BLaER1 treated with 17β-estradiol and CSF1 and Interleukin-3, amounts not matched to agents 10 nM and 100 nM (cell line): ENCODE measurements at regions not wholly inside any gene's neighbourhood (a gene's known extent, or its start where the extent isn't known, plus 50 kb on each side); places are given as distances from the start of the nearest gene placed in this dataset.

Source experiments
- H3K27ac ChIP-seq, 11 experiments: shearing (Covaris generic); formaldehyde crosslinking; 2 replicates each; pipeline ENCODE4 v1.8.1; 2022
- H3K27me3 ChIP-seq, 11 experiments: shearing (Covaris generic); formaldehyde crosslinking; 2 replicates each; pipeline ENCODE4 v1.8.1; 2022
- H3K36me3 ChIP-seq, 11 experiments: shearing (Covaris generic); formaldehyde crosslinking; 2 replicates each; pipeline ENCODE4 v1.8.1; 2022
- H3K4me1 ChIP-seq, 10 experiments: shearing (Covaris generic); formaldehyde crosslinking; 2 replicates each; pipeline ENCODE4 v1.8.1; 2022
- H3K4me2 ChIP-seq, 11 experiments: shearing (Covaris generic); formaldehyde crosslinking; 2 replicates each; pipeline ENCODE4 v1.8.1; 2022
- H3K4me3 ChIP-seq, 10 experiments: shearing (Covaris generic); formaldehyde crosslinking; 2 replicates each; pipeline ENCODE4 v1.8.1; 2022
- H3K9ac ChIP-seq, 11 experiments: shearing (Covaris generic); formaldehyde crosslinking; 2 replicates each; pipeline ENCODE4 v1.8.1; 2022
- H3K9me3 ChIP-seq, 11 experiments: shearing (Covaris generic); formaldehyde crosslinking; replicated peaks in 1 of 11; 2 replicates each; pipeline ENCODE4 v1.8.1; 2022
- H4K20me1 ChIP-seq, 11 experiments: shearing (Covaris generic); formaldehyde crosslinking; 2 replicates each; pipeline ENCODE4 v1.8.1; 2022
- Cebpa-rat ChIP-seq, 11 experiments: shearing (Covaris generic); IDR thresholded peaks; 2 replicates each; pipeline ENCODE4 v1.8.1; 2022

- no peak overlapping the region for H3K9ac ChIP-seq
- H4K20me1 ChIP-seq: no peaks in the 10 kb centered on the region
- H3K4me3 ChIP-seq: no peak overlapping the region
- H3K36me3 ChIP-seq: no peaks in the 10 kb centered on the region
- H3K27me3 ChIP-seq: no peaks in the 10 kb centered on the region
- H3K27ac ChIP-seq: no peak overlapping the region
- H3K9me3 ChIP-seq: no peaks in the 10 kb centered on the region
- no peaks in the 10 kb centered on the region for H3K4me1 ChIP-seq
- no peak overlapping the region for H3K4me2 ChIP-seq
- no peak for TF ChIP-seq Cebpa-rat (IDR thresholded peaks at IDR 0.05)
These were observed 1706.1 kb upstream of the CELF4 start for GRCh38 chr18:39271654-39272053.

GRCh38 chr18:39260565-39260964 lies 1695.0 kb upstream of the CELF4 start:
- no peak overlapping the region for H3K27ac ChIP-seq
- no peaks in the 10 kb centered on the region for H3K36me3 ChIP-seq
- H3K4me2 ChIP-seq: no peak overlapping the region

GRCh38 chr18:39259736-39260135 lies 1694.1 kb upstream of the CELF4 start:
- H3K9ac ChIP-seq: no peak overlapping the region
- H3K27ac ChIP-seq: no peak overlapping the region
- no peaks in the 10 kb centered on the region for H3K36me3 ChIP-seq
- H3K4me2 ChIP-seq: no peak overlapping the region
- H3K4me1 ChIP-seq: no peaks in the 10 kb centered on the region
- H3K4me3 ChIP-seq: no peak overlapping the region
- no peak for TF ChIP-seq Cebpa-rat (IDR thresholded peaks at IDR 0.05)
- no peaks in the 10 kb centered on the region for H4K20me1 ChIP-seq
- H3K27me3 ChIP-seq: no peaks in the 10 kb centered on the region
- H3K9me3 ChIP-seq: no peaks in the 10 kb centered on the region

More at GRCh38 chr18:39260565-39260964, 1695.0 kb upstream of the CELF4 start:
- H3K27me3 ChIP-seq: no peaks in the 10 kb centered on the region
- H3K4me1 ChIP-seq: no peaks in the 10 kb centered on the region
- no peak overlapping the region for H3K9ac ChIP-seq
- 0 out of 22 replicates have a peak, but pooled peaks cover 0 to 6% (median 0%) of the 10 kb centered on the region in 11 experiments for H3K9me3 ChIP-seq
- H3K4me3 ChIP-seq: no peak overlapping the region
- no peaks in the 10 kb centered on the region for H4K20me1 ChIP-seq
- no peak for TF ChIP-seq Cebpa-rat (IDR thresholded peaks at IDR 0.05)

GRCh38 chr18:39244242-39244641 lies 1678.6 kb upstream of the CELF4 start:
- no peak overlapping the region for H3K9ac ChIP-seq
- H3K27me3 ChIP-seq: no peaks in the 10 kb centered on the region
- H3K9me3 ChIP-seq: no peaks in the 10 kb centered on the region
- H3K27ac ChIP-seq: no peak overlapping the region
- no peak overlapping the region for H3K4me3 ChIP-seq
- H3K4me2 ChIP-seq: no peak overlapping the region
- H4K20me1 ChIP-seq: no peaks in the 10 kb centered on the region
- H3K4me1 ChIP-seq: no peaks in the 10 kb centered on the region
- TF ChIP-seq Cebpa-rat (IDR thresholded peaks at IDR 0.05): no peak
- H3K36me3 ChIP-seq: no peaks in the 10 kb centered on the region

- no peak overlapping the region for H3K27ac ChIP-seq
- TF ChIP-seq Cebpa-rat (IDR thresholded peaks at IDR 0.05): no peak
- no peaks in the 10 kb centered on the region for H3K36me3 ChIP-seq
- H3K9ac ChIP-seq: no peak overlapping the region
- no peaks in the 10 kb centered on the region for H4K20me1 ChIP-seq
- no peaks in the 10 kb centered on the region for H3K27me3 ChIP-seq
- H3K9me3 ChIP-seq: peaks cover 0 to 3% (median 0%) of the 10 kb centered on the region in 11 experiments; a peak in 1 of 22 replicates
- H3K4me3 ChIP-seq: no peak overlapping the region
- no peaks in the 10 kb centered on the region for H3K4me1 ChIP-seq
- no peak overlapping the region for H3K4me2 ChIP-seq
These were observed 1675.9 kb upstream of the CELF4 start for GRCh38 chr18:39241534-39241933.

GRCh38 chr18:39238981-39239660 lies 1673.5 kb upstream of the CELF4 start:
- H3K4me1 ChIP-seq: no peaks in the 10 kb centered on the region
- TF ChIP-seq Cebpa-rat (IDR thresholded peaks at IDR 0.05): no peak
- no peaks in the 10 kb centered on the region for H3K36me3 ChIP-seq
- no peak overlapping the region for H3K9ac ChIP-seq
- no peak overlapping the region for H3K4me2 ChIP-seq
- H3K27me3 ChIP-seq: no peaks in the 10 kb centered on the region
- peaks cover 10 to 23% (median 17%) of the 10 kb centered on the region in 11 experiments for H3K9me3 ChIP-seq
- H4K20me1 ChIP-seq: no peaks in the 10 kb centered on the region
- no peak overlapping the region for H3K4me3 ChIP-seq
- no peak overlapping the region for H3K27ac ChIP-seq

GRCh38 chr18:39235118-39235719 lies 1669.6 kb upstream of the CELF4 start:
- H3K4me2 ChIP-seq: no peak overlapping the region
- H3K27ac ChIP-seq: no peak overlapping the region

GRCh38 chr18:39232937-39233336 lies 1667.3 kb upstream of the CELF4 start:
- H3K4me3 ChIP-seq: no peak overlapping the region
- H3K36me3 ChIP-seq: no peaks in the 10 kb centered on the region
- no peak overlapping the region for H3K27ac ChIP-seq
- H4K20me1 ChIP-seq: no peaks in the 10 kb centered on the region
- no peak overlapping the region for H3K4me2 ChIP-seq
- H3K27me3 ChIP-seq: no peaks in the 10 kb centered on the region
- H3K4me1 ChIP-seq: no peaks in the 10 kb centered on the region
- H3K9ac ChIP-seq: no peak overlapping the region
- H3K9me3 ChIP-seq: peaks cover 15 to 35% (median 20%) of the 10 kb centered on the region in 11 experiments
- no peak for TF ChIP-seq Cebpa-rat (IDR thresholded peaks at IDR 0.05)

More at GRCh38 chr18:39235118-39235719, 1669.6 kb upstream of the CELF4 start:
- TF ChIP-seq Cebpa-rat (IDR thresholded peaks at IDR 0.05): no peak
- Histone ChIP-seq H3K4me1 (no peaks in the 10 kb centered on the region), H3K36me3 (no peaks in the 10 kb centered on the region), H3K27me3 (no peaks in the 10 kb centered on the region), H3K9ac (no peak overlapping the region), H3K9me3 (peaks cover 15 to 35% (median 19%) of the 10 kb centered on the region in 11 experiments), H3K4me3 (no peak overlapping the region), H4K20me1 (no peaks in the 10 kb centered on the region)

GRCh38 chr18:39232490-39232889 lies 1666.9 kb upstream of the CELF4 start:
- Histone ChIP-seq H3K9ac (no peak overlapping the region), H3K4me2 (no peak overlapping the region), H3K4me1 (no peaks in the 10 kb centered on the region), H3K4me3 (no peak overlapping the region), H3K9me3 (peaks cover 15 to 35% (median 20%) of the 10 kb centered on the region in 11 experiments), H4K20me1 (no peaks in the 10 kb centered on the region), H3K27ac (no peak overlapping the region), H3K36me3 (no peaks in the 10 kb centered on the region), H3K27me3 (no peaks in the 10 kb centered on the region)
- TF ChIP-seq Cebpa-rat (IDR thresholded peaks at IDR 0.05): no peak
